Middle frontal gyrus (tissue), 1 donor: ENCODE measurements at regions not wholly inside any gene's neighbourhood (a gene's known extent, or its start where the extent isn't known, plus 50 kb on each side); places are given as distances from the start of the nearest gene placed in this dataset.

Source experiments
- DNase-seq: peaks from one replicate; pipeline ENCODE4 v3.0.0-alpha.2; 2015; ENCODE audit warnings: low spot score; ENCODE audit errors: extremely low spot score

DNA sequence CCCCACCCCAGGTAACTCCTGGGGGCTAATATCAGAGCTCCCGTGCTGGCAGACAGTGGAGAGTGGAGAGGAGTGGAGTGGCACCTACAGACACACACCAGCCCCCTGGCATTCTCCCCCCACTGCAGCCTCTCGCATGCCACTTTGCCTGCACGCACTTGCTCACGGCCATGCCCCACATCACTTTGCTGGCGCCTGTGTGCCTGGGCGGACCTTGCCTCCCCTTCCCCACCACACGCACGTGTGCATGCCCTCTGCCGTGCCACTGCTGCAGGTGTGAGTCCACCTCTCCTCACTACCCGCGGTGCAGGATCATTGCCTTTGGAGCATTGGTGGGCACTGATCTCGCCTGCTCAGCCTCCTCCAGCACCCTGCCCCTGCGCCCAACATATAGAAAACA, 72.6 kb upstream of the DOK6 start:
- DNase-seq, result no peak

DNA sequence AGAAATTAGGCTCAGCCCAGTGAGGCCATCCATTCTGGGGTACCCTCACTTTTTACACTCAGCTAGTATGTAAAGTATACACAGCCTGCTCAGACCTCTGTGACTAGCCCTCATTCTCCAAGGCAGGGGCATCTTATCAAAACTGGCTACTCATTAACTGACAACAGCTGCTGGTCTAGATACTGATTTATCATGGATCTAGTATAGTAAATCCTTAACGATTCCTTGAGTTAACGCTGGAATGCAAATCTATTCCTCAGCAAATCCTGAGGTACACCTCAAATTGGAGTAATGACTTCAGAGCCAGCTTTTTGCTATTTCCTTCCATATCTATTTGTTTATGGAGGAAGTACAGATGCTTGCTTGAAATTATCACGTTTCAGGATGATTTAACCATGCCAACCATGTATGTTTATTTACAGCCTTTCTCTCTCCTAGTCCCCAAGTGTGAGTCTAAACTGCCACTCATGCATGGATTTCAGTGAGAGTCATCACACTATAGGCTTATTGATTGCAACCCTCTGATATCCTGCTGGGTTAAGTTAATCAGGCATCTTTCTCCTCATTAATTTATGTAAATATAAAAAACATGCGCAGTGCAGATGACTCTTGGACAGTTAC, 70.2 kb upstream of the DOK6 start:
- no peak for DNase-seq

DNA sequence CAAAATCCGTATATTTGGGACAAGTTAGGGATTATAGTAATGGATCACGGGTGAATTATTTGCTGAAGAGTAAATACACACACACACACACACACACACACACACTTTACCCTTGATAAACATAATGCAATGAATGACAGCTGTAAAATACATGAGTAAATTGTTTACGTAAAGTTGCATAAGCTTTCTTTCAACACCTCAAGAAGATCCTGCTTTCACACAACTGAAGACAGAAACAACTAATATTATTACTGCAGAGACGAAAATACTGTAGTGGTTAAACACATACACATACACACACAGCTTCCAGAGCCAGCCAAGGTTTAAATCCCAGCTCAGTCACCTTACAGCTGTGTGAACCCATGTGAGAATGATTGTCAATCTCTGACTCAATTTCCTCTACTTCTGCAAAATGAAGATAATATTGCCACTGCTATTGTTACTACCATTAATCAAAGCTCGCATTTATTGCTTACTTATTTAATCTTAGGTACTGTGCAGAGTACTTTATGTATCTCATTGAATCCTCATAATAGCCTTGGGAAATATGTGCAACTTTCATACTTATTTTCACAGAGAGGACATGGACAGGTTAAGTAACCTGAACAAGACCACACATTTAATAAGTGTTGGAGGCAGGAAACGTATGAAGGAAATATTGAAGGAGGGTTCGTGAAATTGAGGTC, 50.6 kb upstream of the DOK6 start:
- DNase-seq, result no peak
